OCI-LY7 (cell line): ENCODE measurements at regions not wholly inside any gene's neighbourhood (a gene's known extent, or its start where the extent isn't known, plus 50 kb on each side); places are given as distances from the start of the nearest gene placed in this dataset.

Experiments
- BruUV-seq: library from RNA; stranded (reverse); fragments of 400-500 nt; replicated peaks from 2 replicates; lab custom pipeline; 2021; lab: Mats Ljungman, UMichigan
- CTCF ChIA-PET: fragments of 300-600 bp; sonication (Branson Sonifier 250); formaldehyde crosslinking; loops from one replicate; lab custom pipeline; 2022; ENCODE audit warnings: antibody characterized with exemption; ENCODE audit not compliant: unreplicated experiment; lab: Charles Lee
- POLR2A ChIA-PET: fragments of 300-600 bp; sonication (Branson Sonifier 250); formaldehyde crosslinking; loops from one replicate; lab custom pipeline; 2022; ENCODE audit warnings: antibody characterized with exemption; lab: Charles Lee
- DNase-seq: peaks from one replicate; pipeline ENCODE4 v3.0.0-alpha.2; 2015; ENCODE audit warnings: low spot score
- H2AFZ ChIP-seq: fragments of 200-600 bp; sonication (generic), shearing (Covaris generic); 2 replicates; pipeline ENCODE4 v1.6.1; 2014; ENCODE audit warnings: mild to moderate bottlenecking, antibody characterized with exemption, low read length, moderate library complexity
- H3K27ac ChIP-seq: fragments of 200-600 bp; sonication (generic); 2 replicates; pipeline ENCODE4 v1.5.1; 2014; ENCODE audit warnings: mixed run types, low read depth, mild to moderate bottlenecking, moderate library complexity, low read length, inconsistent platforms; ENCODE audit not compliant: poor library complexity, severe bottlenecking
- H3K36me3 ChIP-seq: fragments of 200-600 bp; sonication (generic); 2 replicates; pipeline ENCODE4 v1.6.1; 2014; ENCODE audit warnings: mild to moderate bottlenecking, antibody characterized with exemption, low read length, moderate library complexity, mixed read lengths; ENCODE audit not compliant: insufficient read depth
- H3K4me1 ChIP-seq: fragments of 200-600 bp; sonication (generic); 2 replicates; pipeline ENCODE4 v1.5.1; 2014; ENCODE audit warnings: mild to moderate bottlenecking, low read length; ENCODE audit not compliant: insufficient read depth, poor library complexity, severe bottlenecking
- H3K4me2 ChIP-seq: fragments of 200-600 bp; sonication (generic); 2 replicates; pipeline ENCODE4 v1.6.1; 2014; ENCODE audit warnings: mild to moderate bottlenecking, low read length
- H3K4me3 ChIP-seq: fragments of 200-600 bp; sonication (generic); 2 replicates; pipeline ENCODE4 v1.5.1; 2014; ENCODE audit warnings: mild to moderate bottlenecking, low read depth, low read length; ENCODE audit not compliant: poor library complexity, severe bottlenecking
- H3K79me2 ChIP-seq: fragments of 200-600 bp; sonication (generic); 2 replicates; pipeline ENCODE4 v1.6.1; 2016; ENCODE audit warnings: low read depth, mild to moderate bottlenecking, low read length, moderate library complexity, mixed read lengths; ENCODE audit not compliant: insufficient read depth
- H3K9me2 ChIP-seq: fragments of 200-600 bp; sonication (generic); 2 replicates; pipeline ENCODE4 v1.6.1; 2016; ENCODE audit warnings: mild to moderate bottlenecking, low read length, mixed read lengths; ENCODE audit not compliant: insufficient read depth
- H3K9me3 ChIP-seq: fragments of 200-600 bp; sonication (generic); 2 replicates; pipeline ENCODE4 v1.6.1; 2014; ENCODE audit warnings: mild to moderate bottlenecking, mixed run types, low read length, mixed read lengths
- H4K20me1 ChIP-seq: fragments of 200-600 bp; sonication (generic); 2 replicates; pipeline ENCODE4 v1.6.1; 2014; ENCODE audit warnings: mild to moderate bottlenecking, antibody characterized with exemption, low read length, moderate library complexity, mixed read lengths; ENCODE audit not compliant: insufficient read depth
- EZH2phosphoT487 ChIP-seq: fragments of 200-600 bp; sonication (generic); IDR thresholded peaks from 2 replicates; pipeline ENCODE4 v1.6.1; 2018; ENCODE audit warnings: low read depth, borderline replicate concordance, mild to moderate bottlenecking, mixed run types, antibody characterized with exemption, low read length, moderate library complexity, mixed read lengths
- intact Hi-C: fragments of 100-400 bp; cut with micrococcal nuclease; formaldehyde crosslinking; loops from one replicate; pipeline ENCODE4 v1.10.0; 2022; ENCODE audit not compliant: unreplicated experiment
- TF ChIP-seq, protein P1 (sequence below): fragments of 200-600 bp; sonication (generic); conservative IDR thresholded peaks from 2 replicates; pipeline ENCODE4 v1.5.1; 2014; ENCODE audit warnings: mild to moderate bottlenecking, antibody characterized with exemption, low read length, moderate library complexity, mixed read lengths

GRCh38 chr7:19919261-19920095 lies 146.1 kb upstream of the TMEM196 start:
- H3K4me2 ChIP-seq, result no peak overlapping the region
- H3K4me1 ChIP-seq, result no peaks in the 10 kb centered on the region
- H3K27ac ChIP-seq, result no peak overlapping the region
- DNase-seq, result no peak
- no peak for TF ChIP-seq EZH2phosphoT487
- TF ChIP-seq, protein P1, sequence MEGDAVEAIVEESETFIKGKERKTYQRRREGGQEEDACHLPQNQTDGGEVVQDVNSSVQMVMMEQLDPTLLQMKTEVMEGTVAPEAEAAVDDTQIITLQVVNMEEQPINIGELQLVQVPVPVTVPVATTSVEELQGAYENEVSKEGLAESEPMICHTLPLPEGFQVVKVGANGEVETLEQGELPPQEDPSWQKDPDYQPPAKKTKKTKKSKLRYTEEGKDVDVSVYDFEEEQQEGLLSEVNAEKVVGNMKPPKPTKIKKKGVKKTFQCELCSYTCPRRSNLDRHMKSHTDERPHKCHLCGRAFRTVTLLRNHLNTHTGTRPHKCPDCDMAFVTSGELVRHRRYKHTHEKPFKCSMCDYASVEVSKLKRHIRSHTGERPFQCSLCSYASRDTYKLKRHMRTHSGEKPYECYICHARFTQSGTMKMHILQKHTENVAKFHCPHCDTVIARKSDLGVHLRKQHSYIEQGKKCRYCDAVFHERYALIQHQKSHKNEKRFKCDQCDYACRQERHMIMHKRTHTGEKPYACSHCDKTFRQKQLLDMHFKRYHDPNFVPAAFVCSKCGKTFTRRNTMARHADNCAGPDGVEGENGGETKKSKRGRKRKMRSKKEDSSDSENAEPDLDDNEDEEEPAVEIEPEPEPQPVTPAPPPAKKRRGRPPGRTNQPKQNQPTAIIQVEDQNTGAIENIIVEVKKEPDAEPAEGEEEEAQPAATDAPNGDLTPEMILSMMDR, result no peak
- ChIA-PET CTCF (no interaction called here), POLR2A (interaction anchor here (0.8 kb wide), 1 partner anchor 29 kb away, joined by 3 read pairs; no protein-coding TSS in a partner anchor)
- no peak overlapping the region for H3K4me3 ChIP-seq
- intact Hi-C loops, result no loop called here
- no peaks in the 10 kb centered on the region; the same call in 1 of the 2 replicates for H4K20me1 ChIP-seq
- no peaks in the 10 kb centered on the region for H3K79me2 ChIP-seq
- no peaks in the 10 kb centered on the region for H3K9me3 ChIP-seq
- H3K9me2 ChIP-seq, result no peaks in the 10 kb centered on the region
- no peak overlapping the region for H2AFZ ChIP-seq
- no TSS peak for BruUV-seq
- no peaks in the 10 kb centered on the region for H3K36me3 ChIP-seq

GRCh38 chr7:19916046-19916445 lies 142.6 kb upstream of the TMEM196 start:
- no peaks in the 10 kb centered on the region for H3K79me2 ChIP-seq
- ChIA-PET POLR2A (no interaction called here), CTCF (no interaction called here)
- TF ChIP-seq EZH2phosphoT487, result no peak
- TF ChIP-seq, protein P1, result no peak
- H3K9me3 ChIP-seq, result no peaks in the 10 kb centered on the region
- no peak overlapping the region for H3K27ac ChIP-seq
- no peak overlapping the region for H3K4me2 ChIP-seq
- H3K9me2 ChIP-seq, result no peaks in the 10 kb centered on the region
- H3K4me1 ChIP-seq, result no peaks in the 10 kb centered on the region
- no peak for DNase-seq
- H3K36me3 ChIP-seq, result no peaks in the 10 kb centered on the region
- no peak overlapping the region for H3K4me3 ChIP-seq
- intact Hi-C loops, result no loop called here
- H4K20me1 ChIP-seq, result no peaks in the 10 kb centered on the region; the same call in 1 of the 2 replicates
- no TSS peak for BruUV-seq
- no peak overlapping the region for H2AFZ ChIP-seq

DNA sequence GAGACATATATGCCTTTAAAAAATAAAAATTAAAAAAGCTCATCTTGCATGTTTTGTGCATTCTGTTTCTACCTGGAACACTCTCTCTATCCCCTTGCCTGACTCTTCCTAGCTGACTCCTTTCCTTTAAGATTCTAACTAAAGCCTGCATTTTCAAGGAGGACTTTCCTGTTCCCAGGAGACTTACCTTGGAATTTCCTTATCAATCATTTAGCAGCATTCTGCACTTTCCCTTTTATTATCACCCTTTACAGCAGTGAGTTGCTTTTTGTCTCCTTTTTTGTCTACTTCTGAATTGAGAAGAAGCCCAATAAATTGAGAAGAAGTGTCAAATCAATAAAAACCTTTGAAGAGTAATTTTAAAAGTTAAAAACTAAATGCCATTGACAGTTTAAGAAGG lies 142.2 kb upstream of the TMEM196 start:
- Histone ChIP-seq H3K27ac (no peak overlapping the region), H3K4me2 (no peak overlapping the region), H3K4me3 (no peak overlapping the region), H3K79me2 (no peaks in the 10 kb centered on the region), H4K20me1 (no peaks in the 10 kb centered on the region; the same call in 1 of the 2 replicates), H3K4me1 (no peaks in the 10 kb centered on the region), H2AFZ (no peak overlapping the region), H3K36me3 (no peaks in the 10 kb centered on the region), H3K9me2 (no peaks in the 10 kb centered on the region), H3K9me3 (no peaks in the 10 kb centered on the region)
- TF ChIP-seq EZH2phosphoT487, result no peak
- TF ChIP-seq, protein P1, result no peak
- no peak for DNase-seq
- no TSS peak for BruUV-seq
- ChIA-PET CTCF (no interaction called here), POLR2A (no interaction called here)
- intact Hi-C loops, result no loop called here
